ENCODE measurements at regions not wholly inside any gene's neighbourhood (a gene's known extent, or its start where the extent isn't known, plus 50 kb on each side); places are given as distances from the start of the nearest gene placed in this dataset.

GRCh38 chr9:81395676-81396054 lies 293.7 kb downstream of the TLE1 start:
- H3K4me3 ChIP-seq, result no peak overlapping the region
- ATAC-seq, result no peak
- 89 to 93% methylated on average over 3 to 4 of the region's 4 CpGs for WGBS, 2 donors (ENCODE audit: low coverage in 1 of 2)

GRCh38 chr9:81394881-81395675 lies 294.3 kb downstream of the TLE1 start:
- no peak for ATAC-seq
- no peaks in the 10 kb centered on the region for H3K36me3 ChIP-seq
- no peaks in the 10 kb centered on the region for H3K27me3 ChIP-seq
- 48 to 71% methylated on average over 3 of the region's 3 CpGs for WGBS, 2 donors (ENCODE audit: low coverage in 1 of 2)
- TF ChIP-seq EP300 (IDR thresholded peaks at IDR 0.05) (no peak), POLR2A (IDR thresholded peaks at IDR 0.05) (no peak), CTCF (IDR thresholded peaks at IDR 0.05) (no peak), POLR2AphosphoS5 (IDR thresholded peaks at IDR 0.05) (no peak)
- H3K27ac ChIP-seq, result peak overlapping the region in 3 of 4 donors; percentile 51 to 67 (median 61)
- H3K9me3 ChIP-seq, result no peaks in the 10 kb centered on the region
- H3K4me3 ChIP-seq, result no peak overlapping the region
- peaks cover 5 to 49% (median 7%) of the 10 kb centered on the region in 3 donors for H3K4me1 ChIP-seq

More at GRCh38 chr9:81395676-81396054, 293.7 kb downstream of the TLE1 start:
- H3K9me3 ChIP-seq, result no peaks in the 10 kb centered on the region
- H3K27ac ChIP-seq, result peak overlapping the region in 3 of 4 donors; percentile 51 to 67 (median 61)
- H3K27me3 ChIP-seq, result no peaks in the 10 kb centered on the region
- H3K4me1 ChIP-seq, result peaks cover 5 to 43% (median 7%) of the 10 kb centered on the region in 3 donors
- TF ChIP-seq CTCF (IDR thresholded peaks at IDR 0.05), result no peak
- no peak for TF ChIP-seq EP300 (IDR thresholded peaks at IDR 0.05)
- TF ChIP-seq POLR2AphosphoS5 (IDR thresholded peaks at IDR 0.05), result no peak
- no peak for TF ChIP-seq POLR2A (IDR thresholded peaks at IDR 0.05)
- no peaks in the 10 kb centered on the region for H3K36me3 ChIP-seq

GRCh38 chr9:81393985-81394811 lies 295.1 kb downstream of the TLE1 start:
- Histone ChIP-seq H3K9me3 (no peaks in the 10 kb centered on the region), H3K36me3 (no peaks in the 10 kb centered on the region), H3K27ac (peak overlapping the region; percentile 36 to 67 (median 56)), H3K4me1 (peaks cover 5 to 58% (median 10%) of the 10 kb centered on the region in 3 donors), H3K4me3 (no peak overlapping the region), H3K27me3 (no peaks in the 10 kb centered on the region)
- ATAC-seq, result peak; percentile 59
- WGBS, 2 donors (ENCODE audit: low coverage in 1 of 2), result 44 to 45% methylated on average over 6 of the region's 6 CpGs
- no peak for TF ChIP-seq CTCF (IDR thresholded peaks at IDR 0.05)
- TF ChIP-seq EP300 (IDR thresholded peaks at IDR 0.05), result no peak
- TF ChIP-seq POLR2A (IDR thresholded peaks at IDR 0.05), result no peak
- peak; percentile 6 for TF ChIP-seq POLR2AphosphoS5 (IDR thresholded peaks at IDR 0.05)

- 90 to 100% methylated on average over 1 to 2 of the region's 2 CpGs for WGBS, 2 donors (ENCODE audit: low coverage in 1 of 2)
- no peak overlapping the region for H3K27ac ChIP-seq
- no peak for TF ChIP-seq EP300 (IDR thresholded peaks at IDR 0.05)
- TF ChIP-seq POLR2AphosphoS5 (IDR thresholded peaks at IDR 0.05), result no peak
- no peak for TF ChIP-seq CTCF (IDR thresholded peaks at IDR 0.05)
- TF ChIP-seq POLR2A (IDR thresholded peaks at IDR 0.05), result no peak
- no peaks in the 10 kb centered on the region for H3K36me3 ChIP-seq
- H3K4me3 ChIP-seq, result no peak overlapping the region
- H3K4me1 ChIP-seq, result peaks cover 0 to 49% (median 4%) of the 10 kb centered on the region in 3 donors
- no peak for ATAC-seq
- H3K27me3 ChIP-seq, result no peaks in the 10 kb centered on the region
- H3K9me3 ChIP-seq, result no peaks in the 10 kb centered on the region
Observed at GRCh38 chr9:81391457-81391825, 297.9 kb downstream of the TLE1 start.
